ENCODE measurements at regions not wholly inside any gene's neighbourhood (a gene's known extent, or its start where the extent isn't known, plus 50 kb on each side); places are given as distances from the start of the nearest gene placed in this dataset.

DNA sequence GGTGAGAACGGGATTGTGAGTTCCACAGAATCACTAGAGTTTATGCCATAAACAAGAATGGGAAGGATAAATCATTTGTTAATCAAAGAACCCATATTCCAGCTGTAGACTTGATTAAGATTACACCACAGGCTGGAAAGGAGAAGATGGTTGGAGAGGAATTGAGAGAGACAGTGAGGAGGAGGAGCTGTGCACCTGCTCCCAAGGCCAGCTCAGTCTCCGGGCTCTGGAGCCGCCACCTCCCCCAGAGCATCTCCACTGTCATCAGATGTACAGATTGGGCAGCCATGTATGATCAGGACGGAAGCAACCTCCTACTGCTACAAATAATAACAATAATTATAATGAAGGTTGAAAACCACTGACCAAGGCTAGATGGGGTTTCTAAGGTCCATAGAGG is 170.0 kb downstream of the MINAR1 start:
- TF ChIP-seq ZNF366 (tag by site-specific recombination; conservative IDR thresholded peaks at IDR 0.05) (no peak), ZNF561 (tag by site-specific recombination; IDR thresholded peaks at IDR 0.05; ENCODE audit: borderline replicate concordance) (no peak), KLF1 (tag by site-specific recombination; IDR thresholded peaks at IDR 0.05) (no peak), SETDB1 (IDR thresholded peaks at IDR 0.05; ENCODE audit: insufficient read length, low read length) (no peak), ZNF324 (tag by site-specific recombination; IDR thresholded peaks at IDR 0.05) (no peak), YY2 (tag by site-specific recombination; IDR thresholded peaks at IDR 0.05) (no peak), KLF10 (tag by site-specific recombination; IDR thresholded peaks at IDR 0.05) (no peak), ZNF221 (tag by site-specific recombination; IDR thresholded peaks at IDR 0.05; ENCODE audit: borderline replicate concordance) (no peak), ZNF677 (tag by site-specific recombination; IDR thresholded peaks at IDR 0.05) (no peak)
- Histone ChIP-seq H3K4me1 (ENCODE audit: control insufficient read depth, insufficient read depth, low read length) (no peaks in the 10 kb centered on the region), H3K4me3 (ENCODE audit: low read depth, low read length) (no peak overlapping the region), H3K9me3 (ENCODE audit: control insufficient read depth, insufficient read depth, low read depth, low read length) (no peaks in the 10 kb centered on the region), H3K36me3 (ENCODE audit: control insufficient read depth in 2 of 2, insufficient read depth in 1 of 2, low read length in 2 of 2) (no peaks in the 10 kb centered on the region), H3K27ac (ENCODE audit: extremely low read depth, low read depth, low read length) (no peak overlapping the region)
- POLR2A ChIA-PET = no interaction called here
- CTCF ChIA-PET = interaction anchor here (0.6 to 1.6 kb wide), 8 partner anchors 10 to 777 kb away, joined by 3 to 10 read pairs (median 3); no protein-coding TSS in a partner anchor

DNA sequence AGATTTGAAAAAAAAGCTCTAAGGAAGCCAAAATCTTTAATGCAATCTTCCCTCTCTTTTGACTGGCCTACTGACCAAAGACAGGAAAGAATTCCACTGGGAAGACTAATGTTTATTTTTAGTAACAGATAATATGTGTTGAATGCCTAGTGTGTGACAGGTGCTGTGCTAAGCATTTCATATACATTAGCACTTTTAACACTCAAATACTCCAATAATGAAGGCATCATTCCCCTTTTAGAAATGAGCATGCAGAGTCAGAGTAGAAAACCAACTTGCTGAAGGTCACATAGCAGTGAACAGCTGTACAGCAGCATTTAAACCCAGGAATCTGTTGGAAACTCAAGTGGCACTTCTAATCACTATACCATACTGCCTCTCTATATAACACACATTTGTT is 170.6 kb downstream of the MINAR1 start:
- no peaks in the 10 kb centered on the region for H3K4me1 ChIP-seq (ENCODE audit: control insufficient read depth, insufficient read depth, low read length)
- H3K36me3 ChIP-seq (ENCODE audit: control insufficient read depth in 2 of 2, insufficient read depth in 1 of 2, low read length in 2 of 2) = no peaks in the 10 kb centered on the region
- no peak overlapping the region for H3K4me3 ChIP-seq (ENCODE audit: low read depth, low read length)
- TF ChIP-seq GLI2 (tag by site-specific recombination; IDR thresholded peaks at IDR 0.05; ENCODE audit: borderline replicate concordance, low read depth) (no peak), ZNF138 (tag by site-specific recombination; IDR thresholded peaks at IDR 0.05; ENCODE audit: borderline replicate concordance) (no peak)
- TF ChIP-seq, protein P1, sequence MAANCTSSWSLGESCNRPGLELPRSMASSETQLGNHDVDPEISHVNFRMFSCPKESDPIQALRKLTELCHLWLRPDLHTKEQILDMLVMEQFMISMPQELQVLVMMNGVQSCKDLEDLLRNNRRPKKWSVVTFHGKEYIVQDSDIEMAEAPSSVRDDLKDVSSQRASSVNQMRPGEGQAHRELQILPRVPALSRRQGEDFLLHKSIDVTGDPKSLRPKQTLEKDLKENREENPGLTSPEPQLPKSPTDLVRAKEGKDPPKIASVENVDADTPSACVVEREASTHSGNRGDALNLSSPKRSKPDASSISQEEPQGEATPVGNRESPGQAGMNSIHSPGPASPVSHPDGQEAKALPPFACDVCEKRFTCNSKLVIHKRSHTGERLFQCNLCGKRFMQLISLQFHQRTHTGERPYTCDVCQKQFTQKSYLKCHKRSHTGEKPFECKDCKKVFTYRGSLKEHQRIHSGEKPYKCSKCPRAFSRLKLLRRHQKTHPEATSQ (tag by site-specific recombination; IDR thresholded peaks at IDR 0.05) = no peak
- no peak overlapping the region for H3K27ac ChIP-seq (ENCODE audit: extremely low read depth, low read depth, low read length)
- CTCF ChIA-PET = interaction anchor here (0.6 to 1.6 kb wide), 9 partner anchors 10 to 777 kb away, joined by 3 to 10 read pairs (median 3); no protein-coding TSS in a partner anchor
- H3K9me3 ChIP-seq (ENCODE audit: control insufficient read depth, insufficient read depth, low read depth, low read length) = no peaks in the 10 kb centered on the region
- POLR2A ChIA-PET = no interaction called here

DNA sequence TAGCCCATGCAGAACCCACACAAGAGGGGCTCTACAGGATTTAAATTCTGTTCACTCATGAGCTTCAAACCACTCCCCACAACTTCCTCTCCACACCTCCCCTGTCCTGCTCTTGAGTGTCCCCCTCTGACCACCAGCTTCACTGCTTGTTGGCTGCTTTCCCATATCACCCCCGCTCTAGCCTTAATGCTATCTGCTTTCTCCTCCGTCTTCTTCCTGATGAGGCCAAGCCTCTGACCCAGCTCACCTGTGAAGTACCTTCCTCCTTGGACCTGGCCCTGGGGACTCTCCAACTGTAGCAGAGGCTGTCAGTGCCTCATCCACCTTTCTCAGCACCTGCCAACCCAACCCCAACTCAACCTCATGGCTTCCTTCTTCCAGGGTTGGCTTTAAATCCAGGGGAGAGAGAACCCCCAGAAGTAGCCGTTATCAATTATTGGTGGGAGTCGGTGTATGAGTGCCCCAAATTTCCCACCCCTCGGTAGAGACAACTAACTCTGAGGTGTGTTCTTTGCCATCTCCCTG is 174.8 kb downstream of the MINAR1 start:
- TF ChIP-seq, protein P2, sequence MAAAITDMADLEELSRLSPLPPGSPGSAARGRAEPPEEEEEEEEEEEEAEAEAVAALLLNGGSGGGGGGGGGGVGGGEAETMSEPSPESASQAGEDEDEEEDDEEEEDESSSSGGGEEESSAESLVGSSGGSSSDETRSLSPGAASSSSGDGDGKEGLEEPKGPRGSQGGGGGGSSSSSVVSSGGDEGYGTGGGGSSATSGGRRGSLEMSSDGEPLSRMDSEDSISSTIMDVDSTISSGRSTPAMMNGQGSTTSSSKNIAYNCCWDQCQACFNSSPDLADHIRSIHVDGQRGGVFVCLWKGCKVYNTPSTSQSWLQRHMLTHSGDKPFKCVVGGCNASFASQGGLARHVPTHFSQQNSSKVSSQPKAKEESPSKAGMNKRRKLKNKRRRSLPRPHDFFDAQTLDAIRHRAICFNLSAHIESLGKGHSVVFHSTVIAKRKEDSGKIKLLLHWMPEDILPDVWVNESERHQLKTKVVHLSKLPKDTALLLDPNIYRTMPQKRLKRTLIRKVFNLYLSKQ (tag by site-specific recombination; IDR thresholded peaks at IDR 0.05; ENCODE audit: borderline replicate concordance) = no peak
- no peak for TF ChIP-seq MEIS1 (CRISPR knock-in tag; IDR thresholded peaks at IDR 0.05; ENCODE audit: borderline replicate concordance)
- TF ChIP-seq, protein P3, sequence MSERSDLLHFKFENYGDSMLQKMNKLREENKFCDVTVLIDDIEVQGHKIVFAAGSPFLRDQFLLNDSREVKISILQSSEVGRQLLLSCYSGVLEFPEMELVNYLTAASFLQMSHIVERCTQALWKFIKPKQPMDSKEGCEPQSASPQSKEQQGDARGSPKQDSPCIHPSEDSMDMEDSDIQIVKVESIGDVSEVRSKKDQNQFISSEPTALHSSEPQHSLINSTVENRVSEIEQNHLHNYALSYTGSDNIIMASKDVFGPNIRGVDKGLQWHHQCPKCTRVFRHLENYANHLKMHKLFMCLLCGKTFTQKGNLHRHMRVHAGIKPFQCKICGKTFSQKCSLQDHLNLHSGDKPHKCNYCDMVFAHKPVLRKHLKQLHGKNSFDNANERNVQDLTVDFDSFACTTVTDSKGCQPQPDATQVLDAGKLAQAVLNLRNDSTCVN (tag by site-specific recombination; optimal IDR thresholded peaks at IDR 0.05) = no peak
- TF ChIP-seq MYNN (tag by site-specific recombination; IDR thresholded peaks at IDR 0.05; ENCODE audit: borderline replicate concordance) = no peak
- TF ChIP-seq ZNF274 (IDR thresholded peaks at IDR 0.05; ENCODE audit: low read length) = no peak
- TF ChIP-seq ZNF274 (tag by site-specific recombination; IDR thresholded peaks at IDR 0.05; ENCODE audit: borderline replicate concordance) = no peak
- TF ChIP-seq, protein P4, sequence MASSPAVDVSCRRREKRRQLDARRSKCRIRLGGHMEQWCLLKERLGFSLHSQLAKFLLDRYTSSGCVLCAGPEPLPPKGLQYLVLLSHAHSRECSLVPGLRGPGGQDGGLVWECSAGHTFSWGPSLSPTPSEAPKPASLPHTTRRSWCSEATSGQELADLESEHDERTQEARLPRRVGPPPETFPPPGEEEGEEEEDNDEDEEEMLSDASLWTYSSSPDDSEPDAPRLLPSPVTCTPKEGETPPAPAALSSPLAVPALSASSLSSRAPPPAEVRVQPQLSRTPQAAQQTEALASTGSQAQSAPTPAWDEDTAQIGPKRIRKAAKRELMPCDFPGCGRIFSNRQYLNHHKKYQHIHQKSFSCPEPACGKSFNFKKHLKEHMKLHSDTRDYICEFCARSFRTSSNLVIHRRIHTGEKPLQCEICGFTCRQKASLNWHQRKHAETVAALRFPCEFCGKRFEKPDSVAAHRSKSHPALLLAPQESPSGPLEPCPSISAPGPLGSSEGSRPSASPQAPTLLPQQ (tag by site-specific recombination; IDR thresholded peaks at IDR 0.05) = no peak
- TF ChIP-seq, protein P5, sequence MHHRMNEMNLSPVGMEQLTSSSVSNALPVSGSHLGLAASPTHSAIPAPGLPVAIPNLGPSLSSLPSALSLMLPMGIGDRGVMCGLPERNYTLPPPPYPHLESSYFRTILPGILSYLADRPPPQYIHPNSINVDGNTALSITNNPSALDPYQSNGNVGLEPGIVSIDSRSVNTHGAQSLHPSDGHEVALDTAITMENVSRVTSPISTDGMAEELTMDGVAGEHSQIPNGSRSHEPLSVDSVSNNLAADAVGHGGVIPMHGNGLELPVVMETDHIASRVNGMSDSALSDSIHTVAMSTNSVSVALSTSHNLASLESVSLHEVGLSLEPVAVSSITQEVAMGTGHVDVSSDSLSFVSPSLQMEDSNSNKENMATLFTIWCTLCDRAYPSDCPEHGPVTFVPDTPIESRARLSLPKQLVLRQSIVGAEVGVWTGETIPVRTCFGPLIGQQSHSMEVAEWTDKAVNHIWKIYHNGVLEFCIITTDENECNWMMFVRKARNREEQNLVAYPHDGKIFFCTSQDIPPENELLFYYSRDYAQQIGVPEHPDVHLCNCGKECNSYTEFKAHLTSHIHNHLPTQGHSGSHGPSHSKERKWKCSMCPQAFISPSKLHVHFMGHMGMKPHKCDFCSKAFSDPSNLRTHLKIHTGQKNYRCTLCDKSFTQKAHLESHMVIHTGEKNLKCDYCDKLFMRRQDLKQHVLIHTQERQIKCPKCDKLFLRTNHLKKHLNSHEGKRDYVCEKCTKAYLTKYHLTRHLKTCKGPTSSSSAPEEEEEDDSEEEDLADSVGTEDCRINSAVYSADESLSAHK (tag by site-specific recombination; IDR thresholded peaks at IDR 0.05) = no peak
- H3K36me3 ChIP-seq (ENCODE audit: control insufficient read depth in 2 of 2, insufficient read depth in 1 of 2, low read length in 2 of 2) = no peaks in the 10 kb centered on the region
- ChIA-PET CTCF (interaction anchor here (2.0 to 3.6 kb wide), 2 partner anchors 11 to 225 kb away, joined by 10 to 28 read pairs; no protein-coding TSS in a partner anchor), POLR2A (no interaction called here)
- no peaks in the 10 kb centered on the region for H3K4me1 ChIP-seq (ENCODE audit: control insufficient read depth, insufficient read depth, low read length)
- H3K4me3 ChIP-seq (ENCODE audit: low read depth, low read length) = no peak overlapping the region
- no peak overlapping the region for H3K27ac ChIP-seq (ENCODE audit: extremely low read depth, low read depth, low read length)
- H3K9me3 ChIP-seq (ENCODE audit: control insufficient read depth, insufficient read depth, low read depth, low read length) = no peaks in the 10 kb centered on the region
